Right cardiac atrium (tissue), 5 donors: ENCODE measurements at regions not wholly inside any gene's neighbourhood (a gene's known extent, or its start where the extent isn't known, plus 50 kb on each side); places are given as distances from the start of the nearest gene placed in this dataset.
A peak's percentile ranks its signal among the peaks of the same experiment; 100 is the strongest.

Source experiments
- ATAC-seq, 2 donors: fragments of 200-7000 bp; cut with Tn5 transposase; one replicate each; pipeline versions ENCODE4 v1.8.0 to v1.9.1; 2020; ENCODE audit warnings: moderate library complexity in 2 of 2, mild to moderate bottlenecking in 1 of 2
- DNase-seq, 3 donors: peaks; one replicate each; pipeline ENCODE4 v3.0.0-alpha.2; 2020
- H3K27ac ChIP-seq: one replicate; pipeline ENCODE4 v1.5.1; 2013; ENCODE audit warnings: mild to moderate bottlenecking, low read length, control low read depth, moderate library complexity
- H3K27me3 ChIP-seq: one replicate; pipeline ENCODE4 v1.6.1; 2013; ENCODE audit not compliant: control insufficient read depth, insufficient read depth
- H3K4me1 ChIP-seq: one replicate; pipeline ENCODE4 v1.6.1; 2013; ENCODE audit warnings: low read length; ENCODE audit not compliant: control insufficient read depth, insufficient read depth
- H3K4me3 ChIP-seq: one replicate; pipeline ENCODE4 v1.5.1; 2013; ENCODE audit warnings: low read length, control low read depth
- H3K9me3 ChIP-seq: one replicate; pipeline ENCODE4 v1.6.1; 2013; ENCODE audit warnings: low read length; ENCODE audit not compliant: control insufficient read depth
- WGBS: extraction: QIAGEN DNeasy Blood & Tissue Kit; methylation state at CpG from one replicate; pipeline ENCODE4 v1.1.7; 2013; 5-methylcytosine and 5-hydroxymethylcytosine counted together
- intact Hi-C, 4 donors: fragments of 100-400 bp; cut with DNase I; formaldehyde crosslinking; loops; one replicate each; pipeline versions ENCODE4 v1.11.0 to v1.14.0; 2022 to 2023
- donor health status: healthy with polysubstance abuse.
- donor health status: DM: no; HTN: yes; CAD: no.
- donor health status: DM: no; HTN: no; CAD: no.
- donor health status: DM: no; HTN: yes; CAD: no; lungs with severe emphysema.
- donor health status: DM: yes; HTN: yes; CAD: no.

- no peak for DNase-seq
- no peak overlapping the region for H3K4me3 ChIP-seq
- WGBS: 46% methylated on average over 8 of the region's 8 CpGs
- no peak for ATAC-seq
- no peak overlapping the region for H3K27ac ChIP-seq
- no peaks in the 10 kb centered on the region for H3K4me1 ChIP-seq
- no peaks in the 10 kb centered on the region for H3K27me3 ChIP-seq
- intact Hi-C loops: no loop called here
- no peaks in the 10 kb centered on the region for H3K9me3 ChIP-seq
Observed at GRCh38 chr2:4662161-4662779, 958.9 kb downstream of the DCDC2C start.

- 39% methylated on average over 4 of the region's 4 CpGs for WGBS
- intact Hi-C loops: no loop called here
Observed at GRCh38 chr2:4668381-4668780, 965.0 kb downstream of the DCDC2C start.

GRCh38 chr2:4670331-4670730, 967.0 kb downstream of the DCDC2C start:
- Histone ChIP-seq H3K4me3 (no peak overlapping the region), H3K27ac (no peak overlapping the region), H3K4me1 (no peaks in the 10 kb centered on the region), H3K9me3 (no peaks in the 10 kb centered on the region), H3K27me3 (no peaks in the 10 kb centered on the region)
- intact Hi-C loops: no loop called here
- DNase-seq (no peak), ATAC-seq (no peak)
- WGBS: 94% methylated on average over 2 of the region's 2 CpGs

More at GRCh38 chr2:4668381-4668780, 965.0 kb downstream of the DCDC2C start:
- no peak for ATAC-seq
- Histone ChIP-seq H3K27ac (no peak overlapping the region), H3K9me3 (no peaks in the 10 kb centered on the region), H3K4me3 (no peak overlapping the region), H3K27me3 (no peaks in the 10 kb centered on the region), H3K4me1 (no peaks in the 10 kb centered on the region)
- no peak for DNase-seq

- 92% methylated on average over 13 of the region's 13 CpGs for WGBS
- no peak for ATAC-seq
- H3K9me3 ChIP-seq: no peaks in the 10 kb centered on the region
- no peaks in the 10 kb centered on the region for H3K4me1 ChIP-seq
- no peak overlapping the region for H3K4me3 ChIP-seq
- DNase-seq: no peak
- H3K27me3 ChIP-seq: no peaks in the 10 kb centered on the region
- intact Hi-C loops: no loop called here
- H3K27ac ChIP-seq: no peak overlapping the region
Observed at GRCh38 chr2:4673025-4673489, 969.7 kb downstream of the DCDC2C start.

- Histone ChIP-seq H3K4me3 (no peak overlapping the region), H3K27me3 (no peaks in the 10 kb centered on the region), H3K4me1 (no peaks in the 10 kb centered on the region), H3K9me3 (no peaks in the 10 kb centered on the region), H3K27ac (no peak overlapping the region)
- ATAC-seq: no peak
- peak in 1 of 3 donors; percentile 18 for DNase-seq
- intact Hi-C loops: no loop called here
- 91% methylated on average over 6 of the region's 6 CpGs for WGBS
Observed at GRCh38 chr2:4674007-4674406, 970.6 kb downstream of the DCDC2C start.

GRCh38 chr2:4675295-4675694, 971.9 kb downstream of the DCDC2C start:
- no peak overlapping the region for H3K27ac ChIP-seq
- H3K9me3 ChIP-seq: no peaks in the 10 kb centered on the region
- peak in 1 of 3 donors; percentile 53 for DNase-seq
- H3K4me1 ChIP-seq: no peaks in the 10 kb centered on the region
- intact Hi-C loops: no loop called here
- WGBS: 93% methylated on average over 7 of the region's 7 CpGs
- no peak for ATAC-seq
- H3K27me3 ChIP-seq: no peaks in the 10 kb centered on the region
- no peak overlapping the region for H3K4me3 ChIP-seq

GRCh38 chr2:4678927-4679326, 975.6 kb downstream of the DCDC2C start:
- intact Hi-C loops: no loop called here
- 45% methylated on average over 4 of the region's 4 CpGs for WGBS
- no peak overlapping the region for H3K4me3 ChIP-seq
- H3K4me1 ChIP-seq: no peaks in the 10 kb centered on the region
- H3K27ac ChIP-seq: no peak overlapping the region
- DNase-seq: no peak
- no peaks in the 10 kb centered on the region for H3K9me3 ChIP-seq
- H3K27me3 ChIP-seq: no peaks in the 10 kb centered on the region
- ATAC-seq: no peak

GRCh38 chr2:4679391-4679790, 976.0 kb downstream of the DCDC2C start:
- Histone ChIP-seq H3K9me3 (no peaks in the 10 kb centered on the region), H3K4me3 (no peak overlapping the region), H3K27me3 (no peaks in the 10 kb centered on the region), H3K4me1 (no peaks in the 10 kb centered on the region), H3K27ac (no peak overlapping the region)
- intact Hi-C loops: no loop called here
- DNase-seq (no peak), ATAC-seq (no peak)
- WGBS: 93% methylated on average over 5 of the region's 5 CpGs

- Histone ChIP-seq H3K4me3 (no peak overlapping the region), H3K4me1 (no peaks in the 10 kb centered on the region), H3K9me3 (no peaks in the 10 kb centered on the region), H3K27ac (no peak overlapping the region), H3K27me3 (no peaks in the 10 kb centered on the region)
- 76% methylated on average over 5 of the region's 5 CpGs for WGBS
- ATAC-seq (no peak), DNase-seq (no peak)
- intact Hi-C loops: no loop called here
Observed at GRCh38 chr2:4684921-4685320, 981.5 kb downstream of the DCDC2C start.

- DNase-seq (no peak), ATAC-seq (no peak)
- Histone ChIP-seq H3K4me1 (no peaks in the 10 kb centered on the region), H3K27me3 (no peaks in the 10 kb centered on the region), H3K9me3 (no peaks in the 10 kb centered on the region), H3K4me3 (no peak overlapping the region), H3K27ac (no peak overlapping the region)
- intact Hi-C loops: no loop called here
- WGBS: 81% methylated on average over 2 of the region's 2 CpGs
Observed at GRCh38 chr2:4690913-4691312, 987.5 kb downstream of the DCDC2C start.

- Histone ChIP-seq H3K27ac (no peak overlapping the region), H3K4me3 (no peak overlapping the region), H3K27me3 (no peaks in the 10 kb centered on the region), H3K4me1 (no peaks in the 10 kb centered on the region), H3K9me3 (no peaks in the 10 kb centered on the region)
- WGBS: 36% methylated on average over 9 of the region's 9 CpGs
- no peak for ATAC-seq
- intact Hi-C loops: no loop called here
- no peak for DNase-seq
Observed at GRCh38 chr2:4693266-4693665, 989.9 kb downstream of the DCDC2C start.

- DNase-seq (no peak), ATAC-seq (no peak)
- Histone ChIP-seq H3K27me3 (no peaks in the 10 kb centered on the region), H3K9me3 (no peaks in the 10 kb centered on the region), H3K27ac (no peak overlapping the region), H3K4me3 (no peak overlapping the region), H3K4me1 (no peaks in the 10 kb centered on the region)
- intact Hi-C loops: no loop called here
- WGBS: 80% methylated on average over 2 of the region's 2 CpGs
Observed at GRCh38 chr2:4695281-4695861, 992.0 kb downstream of the DCDC2C start.
